ENCODE measurements at regions not wholly inside any gene's neighbourhood (a gene's known extent, or its start where the extent isn't known, plus 50 kb on each side); places are given as distances from the start of the nearest gene placed in this dataset.

- POLR2A ChIA-PET: no interaction called here
- Mint-ChIP-seq H3K4me1 (no peaks in the 10 kb centered on the region), H3K4me3 (no peak overlapping the region), H3K27ac (no peak overlapping the region), H3K9me3 (ENCODE audit: insufficient read depth) (no peaks in the 10 kb centered on the region), H3K27me3 (no peaks in the 10 kb centered on the region)
- Histone ChIP-seq H3K4me2 (replicated peaks; ENCODE audit: low read depth, low read length, poor library complexity, severe bottlenecking) (no peak overlapping the region), H3K4me3 (ENCODE audit: control extremely low read depth in 1 of 5, extremely low read depth in 1 of 5, insufficient read depth in 1 of 5, low read depth in 2 of 5, low read length in 4 of 5) (no peak overlapping the region), H3K9ac (ENCODE audit: low read length) (no peak overlapping the region), H3K36me3 (replicated peaks in 1 of 2; ENCODE audit: control extremely low read depth in 1 of 2, control insufficient read depth in 1 of 2, extremely low read depth in 1 of 2, insufficient read depth in 2 of 2, low read length in 1 of 2) (no peaks in the 10 kb centered on the region), H2AFZ (ENCODE audit: insufficient read depth, low read depth, low read length, poor library complexity, severe bottlenecking) (no peak overlapping the region), H3K4me1 (ENCODE audit: control insufficient read depth in 2 of 2, insufficient read depth in 2 of 2, low read length in 2 of 2) (no peaks in the 10 kb centered on the region), H3K27ac (ENCODE audit: low read length in 2 of 2) (no peak overlapping the region), H3K79me2 (ENCODE audit: control insufficient read depth, insufficient read depth, low read length) (no peaks in the 10 kb centered on the region), H3K27me3 (replicated peaks in 1 of 4; ENCODE audit: control extremely low read depth in 1 of 4, control insufficient read depth in 3 of 4, insufficient read depth in 4 of 4, low read length in 3 of 4) (no peaks in the 10 kb centered on the region), H3K9me3 (ENCODE audit: control extremely low read depth in 1 of 3, control insufficient read depth in 2 of 3, insufficient read depth in 1 of 3, low read length in 2 of 3) (peaks cover 0 to 10% (median 0%) of the 10 kb centered on the region in 3 donors), H4K20me1 (ENCODE audit: control insufficient read depth, insufficient read depth, low read length, poor library complexity, severe bottlenecking) (no peaks in the 10 kb centered on the region)
- intact Hi-C loops (cut with micrococcal nuclease): no loop called here
- ATAC-seq (ENCODE audit: low read depth) (no peak), DNase-seq (no peak)
- TF ChIP-seq EZH2 (IDR thresholded peaks at IDR 0.05; ENCODE audit: borderline replicate concordance, insufficient read depth, low read depth, low read length, poor library complexity, severe bottlenecking) (no peak), CTCF (IDR thresholded peaks at IDR 0.05) (no peak)
- CTCF ChIA-PET: no interaction called here
- WGBS (ENCODE audit: insufficient coverage): 87% methylated on average over 4 of the region's 4 CpGs
These were observed 303.7 kb downstream of the KCNJ2 start for GRCh38 chr17:70473049-70473448.

GRCh38 chr17:70476368-70476767 is 307.0 kb downstream of the KCNJ2 start:
- Histone ChIP-seq H2AFZ (ENCODE audit: insufficient read depth, low read depth, low read length, poor library complexity, severe bottlenecking) (no peak overlapping the region), H3K27ac (ENCODE audit: low read length in 2 of 2) (no peak overlapping the region), H3K4me3 (ENCODE audit: control extremely low read depth in 1 of 5, extremely low read depth in 1 of 5, insufficient read depth in 1 of 5, low read depth in 2 of 5, low read length in 4 of 5) (no peak overlapping the region), H3K4me1 (ENCODE audit: control insufficient read depth in 2 of 2, insufficient read depth in 2 of 2, low read length in 2 of 2) (no peaks in the 10 kb centered on the region), H3K27me3 (replicated peaks in 1 of 4; ENCODE audit: control extremely low read depth in 1 of 4, control insufficient read depth in 3 of 4, insufficient read depth in 4 of 4, low read length in 3 of 4) (no peaks in the 10 kb centered on the region), H3K79me2 (ENCODE audit: control insufficient read depth, insufficient read depth, low read length) (no peaks in the 10 kb centered on the region), H3K9me3 (ENCODE audit: control extremely low read depth in 1 of 3, control insufficient read depth in 2 of 3, insufficient read depth in 1 of 3, low read length in 2 of 3) (peaks cover 0 to 10% (median 0%) of the 10 kb centered on the region in 3 donors), H3K36me3 (replicated peaks in 1 of 2; ENCODE audit: control extremely low read depth in 1 of 2, control insufficient read depth in 1 of 2, extremely low read depth in 1 of 2, insufficient read depth in 2 of 2, low read length in 1 of 2) (no peaks in the 10 kb centered on the region), H3K9ac (ENCODE audit: low read length) (no peak overlapping the region), H3K4me2 (replicated peaks; ENCODE audit: low read depth, low read length, poor library complexity, severe bottlenecking) (no peak overlapping the region), H4K20me1 (ENCODE audit: control insufficient read depth, insufficient read depth, low read length, poor library complexity, severe bottlenecking) (no peaks in the 10 kb centered on the region)
- intact Hi-C loops (cut with micrococcal nuclease): no loop called here
- TF ChIP-seq EZH2 (IDR thresholded peaks at IDR 0.05; ENCODE audit: borderline replicate concordance, insufficient read depth, low read depth, low read length, poor library complexity, severe bottlenecking) (no peak), CTCF (IDR thresholded peaks at IDR 0.05) (no peak)
- Mint-ChIP-seq H3K27ac (no peak overlapping the region), H3K27me3 (no peaks in the 10 kb centered on the region), H3K4me1 (no peaks in the 10 kb centered on the region), H3K9me3 (ENCODE audit: insufficient read depth) (no peaks in the 10 kb centered on the region), H3K4me3 (no peak overlapping the region)
- POLR2A ChIA-PET: no interaction called here
- CTCF ChIA-PET: no interaction called here
- WGBS (ENCODE audit: insufficient coverage): 82% methylated on average over 1 of the region's 3 CpGs
- ATAC-seq (ENCODE audit: low read depth) (no peak), DNase-seq (no peak)

All from B cell (primary cell).